ENCODE measurements at regions not wholly inside any gene's neighbourhood (a gene's known extent, or its start where the extent isn't known, plus 50 kb on each side); places are given as distances from the start of the nearest gene placed in this dataset.

- ChIA-PET CTCF (no interaction called here), POLR2A (no interaction called here)
- TF ChIP-seq, protein P1, sequence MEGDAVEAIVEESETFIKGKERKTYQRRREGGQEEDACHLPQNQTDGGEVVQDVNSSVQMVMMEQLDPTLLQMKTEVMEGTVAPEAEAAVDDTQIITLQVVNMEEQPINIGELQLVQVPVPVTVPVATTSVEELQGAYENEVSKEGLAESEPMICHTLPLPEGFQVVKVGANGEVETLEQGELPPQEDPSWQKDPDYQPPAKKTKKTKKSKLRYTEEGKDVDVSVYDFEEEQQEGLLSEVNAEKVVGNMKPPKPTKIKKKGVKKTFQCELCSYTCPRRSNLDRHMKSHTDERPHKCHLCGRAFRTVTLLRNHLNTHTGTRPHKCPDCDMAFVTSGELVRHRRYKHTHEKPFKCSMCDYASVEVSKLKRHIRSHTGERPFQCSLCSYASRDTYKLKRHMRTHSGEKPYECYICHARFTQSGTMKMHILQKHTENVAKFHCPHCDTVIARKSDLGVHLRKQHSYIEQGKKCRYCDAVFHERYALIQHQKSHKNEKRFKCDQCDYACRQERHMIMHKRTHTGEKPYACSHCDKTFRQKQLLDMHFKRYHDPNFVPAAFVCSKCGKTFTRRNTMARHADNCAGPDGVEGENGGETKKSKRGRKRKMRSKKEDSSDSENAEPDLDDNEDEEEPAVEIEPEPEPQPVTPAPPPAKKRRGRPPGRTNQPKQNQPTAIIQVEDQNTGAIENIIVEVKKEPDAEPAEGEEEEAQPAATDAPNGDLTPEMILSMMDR (IDR thresholded peaks at IDR 0.05; ENCODE audit: insufficient read depth, low read depth, low read length): no peak
Measured at GRCh38 chr2:59413751-59414570, 1139.5 kb downstream of the BCL11A start.

DNA sequence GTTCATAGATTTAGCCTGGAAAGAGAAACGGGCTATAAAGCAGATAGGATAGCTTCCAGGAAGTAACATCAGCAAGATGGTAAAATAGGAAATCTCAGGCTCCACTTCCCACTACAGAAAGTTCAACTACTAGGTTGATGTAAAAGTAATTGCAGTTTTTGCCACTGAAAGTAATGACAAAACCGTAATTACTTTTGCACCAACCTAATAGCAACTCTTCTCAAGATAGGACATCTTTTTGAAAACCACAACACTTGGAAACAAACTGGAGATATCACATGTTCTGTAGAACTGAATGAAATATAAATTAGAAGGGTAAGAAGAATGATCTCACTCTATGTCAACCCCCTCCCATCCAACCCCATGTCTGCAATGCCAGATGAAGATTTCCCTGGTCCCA, 1154.3 kb downstream of the BCL11A start:
- TF ChIP-seq, protein P1 (IDR thresholded peaks at IDR 0.05; ENCODE audit: insufficient read depth, low read depth, low read length): no peak
- no peaks in the 10 kb centered on the region for H3K36me3 ChIP-seq (ENCODE audit: control insufficient read depth, insufficient read depth, low read length)
- ChIA-PET POLR2A (no interaction called here), CTCF (no interaction called here)
- no peak overlapping the region for H3K4me3 ChIP-seq (ENCODE audit: low read depth, low read length)
- no peak for DNase-seq (ENCODE audit: low read depth)
- H3K27me3 ChIP-seq (ENCODE audit: control insufficient read depth, insufficient read depth, low read length): no peaks in the 10 kb centered on the region

More at GRCh38 chr2:59413751-59414570, 1139.5 kb downstream of the BCL11A start:
- DNase-seq (ENCODE audit: low read depth): no peak
- H3K4me3 ChIP-seq (ENCODE audit: low read depth, low read length): no peak overlapping the region
- H3K27me3 ChIP-seq (ENCODE audit: control insufficient read depth, insufficient read depth, low read length): no peaks in the 10 kb centered on the region
- no peaks in the 10 kb centered on the region for H3K36me3 ChIP-seq (ENCODE audit: control insufficient read depth, insufficient read depth, low read length)

DNA sequence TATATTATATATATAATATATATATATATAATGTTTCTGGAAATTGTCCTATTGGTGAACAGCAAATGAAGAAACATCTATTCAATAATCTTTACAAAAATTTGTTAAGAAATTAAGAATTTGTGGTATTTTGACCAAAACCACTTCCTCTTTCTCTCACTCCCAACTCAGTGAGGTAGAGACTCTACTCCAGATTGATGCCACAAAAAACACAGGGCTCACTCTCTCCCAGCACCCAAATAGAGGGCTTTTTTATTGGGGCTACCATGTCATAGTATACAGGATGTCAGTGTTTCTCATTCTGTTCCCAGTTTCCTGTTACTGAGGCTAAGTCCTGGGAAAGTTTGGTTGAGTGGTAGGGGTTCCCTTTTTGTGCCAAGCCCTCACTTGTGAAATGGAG, 1155.4 kb downstream of the BCL11A start:
- no peak for DNase-seq (ENCODE audit: low read depth)
- ChIA-PET CTCF (no interaction called here), POLR2A (no interaction called here)
- Histone ChIP-seq H3K4me3 (ENCODE audit: low read depth, low read length) (no peak overlapping the region), H3K36me3 (ENCODE audit: control insufficient read depth, insufficient read depth, low read length) (no peaks in the 10 kb centered on the region), H3K27me3 (ENCODE audit: control insufficient read depth, insufficient read depth, low read length) (no peaks in the 10 kb centered on the region)
- TF ChIP-seq, protein P1 (IDR thresholded peaks at IDR 0.05; ENCODE audit: insufficient read depth, low read depth, low read length): no peak

DNA sequence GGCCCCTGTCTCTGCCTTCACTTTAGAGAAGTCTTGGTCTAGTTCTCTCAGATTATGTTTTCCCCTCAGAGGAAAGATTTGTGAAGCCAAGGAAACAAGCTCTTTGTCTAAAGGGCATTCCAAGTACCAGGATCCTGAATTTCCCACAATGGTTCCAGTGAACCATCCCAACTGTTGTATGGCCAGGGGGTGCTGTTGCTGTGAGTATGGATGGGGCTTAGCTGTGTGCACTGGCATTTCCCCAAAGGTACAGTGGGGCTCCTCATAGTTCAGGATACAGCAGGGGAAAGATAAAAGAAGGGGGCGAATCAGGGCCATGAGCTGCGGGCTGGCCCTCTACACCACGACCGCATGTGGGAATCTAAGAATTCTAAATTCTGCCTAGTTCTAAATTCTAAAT, 1154.0 kb upstream of the FANCL start:
- TF ChIP-seq, protein P1 (IDR thresholded peaks at IDR 0.05; ENCODE audit: insufficient read depth, low read depth, low read length): no peak
- Histone ChIP-seq H3K27me3 (ENCODE audit: control insufficient read depth, insufficient read depth, low read length) (no peaks in the 10 kb centered on the region), H3K36me3 (ENCODE audit: control insufficient read depth, insufficient read depth, low read length) (no peaks in the 10 kb centered on the region), H3K4me3 (ENCODE audit: low read depth, low read length) (no peak overlapping the region)
- no peak for DNase-seq (ENCODE audit: low read depth)
- ChIA-PET POLR2A (no interaction called here), CTCF (no interaction called here)

DNA sequence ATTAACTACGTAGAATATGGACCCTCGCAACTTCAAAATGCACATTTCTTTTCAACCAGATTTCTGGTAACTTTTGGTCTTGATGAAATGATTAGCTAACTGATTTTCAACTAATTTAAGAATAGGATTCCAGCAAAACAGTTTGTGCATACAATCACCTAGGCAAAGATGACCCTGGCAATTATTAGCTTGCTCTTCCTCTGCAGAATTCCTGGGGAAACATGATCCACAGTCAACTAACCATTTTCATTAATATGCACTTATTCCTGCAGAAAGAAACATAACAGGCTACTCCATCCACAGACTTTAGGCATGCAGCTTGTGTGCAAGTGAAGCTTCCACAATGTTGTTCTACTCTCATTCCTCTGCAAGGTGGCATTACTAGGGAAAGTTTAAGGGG, 1150.8 kb upstream of the FANCL start:
- TF ChIP-seq, protein P1 (IDR thresholded peaks at IDR 0.05; ENCODE audit: insufficient read depth, low read depth, low read length): no peak
- H3K4me3 ChIP-seq (ENCODE audit: low read depth, low read length): no peak overlapping the region
- H3K27me3 ChIP-seq (ENCODE audit: control insufficient read depth, insufficient read depth, low read length): no peaks in the 10 kb centered on the region
- no peaks in the 10 kb centered on the region for H3K36me3 ChIP-seq (ENCODE audit: control insufficient read depth, insufficient read depth, low read length)
- DNase-seq (ENCODE audit: low read depth): no peak
- ChIA-PET CTCF (no interaction called here), POLR2A (no interaction called here)
